GM18517 (cell line): ENCODE measurements at regions not wholly inside any gene's neighbourhood (a gene's known extent, or its start where the extent isn't known, plus 50 kb on each side); places are given as distances from the start of the nearest gene placed in this dataset.
"Not testable (repeated sequence)": the region's sequence is repeated elsewhere in the genome, so short reads cannot be mapped to it uniquely, and the experiment has no call there.

Source experiments
- ATAC-seq: cut with Tn5 transposase; IDR thresholded peaks from one replicate; pipeline ENCODE4 v1.9.1; 2021; ENCODE audit warnings: mild to moderate bottlenecking, moderate library complexity; ENCODE audit not compliant: unreplicated experiment

DNA sequence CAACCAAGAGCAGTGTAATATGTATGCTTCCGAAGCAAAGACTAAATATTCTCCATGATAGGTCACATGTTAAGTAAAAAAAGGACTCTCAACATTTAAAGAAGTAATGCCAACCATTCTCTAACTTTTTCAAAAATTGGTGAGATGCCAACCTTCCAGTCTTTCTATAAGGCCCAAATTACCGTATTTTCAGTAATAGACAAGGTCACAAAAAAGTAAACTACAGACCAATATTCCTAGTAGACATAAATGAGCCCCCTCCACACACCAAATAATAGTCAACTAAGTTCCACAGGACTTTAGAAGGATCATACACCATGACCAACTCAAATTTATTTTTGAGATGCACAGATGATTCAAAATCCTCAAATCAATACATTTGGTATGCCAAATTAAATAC, 867.4 kb downstream of the TMEM121 start:
- ATAC-seq = no peak

DNA sequence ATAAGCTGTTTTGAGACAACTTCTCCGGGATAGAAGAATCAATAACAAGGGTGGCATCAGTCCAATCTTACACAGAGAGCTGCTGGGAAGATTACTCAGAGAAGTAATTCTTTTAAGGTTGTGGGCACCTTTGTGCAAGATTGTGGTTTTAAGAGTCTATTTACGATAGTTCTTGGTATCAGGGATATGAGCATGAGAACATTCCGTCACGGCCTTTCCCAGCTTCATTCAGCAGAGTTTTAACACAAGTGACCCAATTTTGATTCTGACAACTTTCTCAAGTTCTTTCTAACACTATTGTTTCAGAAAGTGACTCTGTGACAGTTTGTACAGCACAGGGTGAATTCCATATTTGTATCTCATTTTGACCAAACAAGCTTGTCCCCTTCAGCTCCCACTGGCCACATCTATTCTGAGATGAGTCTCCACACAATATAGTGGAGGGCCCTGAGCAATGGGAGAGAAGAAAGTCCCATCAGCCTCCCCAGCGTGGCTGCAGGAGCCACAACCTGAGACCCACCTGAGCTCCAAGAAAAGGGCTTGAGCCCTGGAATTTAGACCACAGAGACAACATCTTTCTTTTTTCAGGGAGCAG, 869.2 kb downstream of the TMEM121 start:
- no peak for ATAC-seq

DNA sequence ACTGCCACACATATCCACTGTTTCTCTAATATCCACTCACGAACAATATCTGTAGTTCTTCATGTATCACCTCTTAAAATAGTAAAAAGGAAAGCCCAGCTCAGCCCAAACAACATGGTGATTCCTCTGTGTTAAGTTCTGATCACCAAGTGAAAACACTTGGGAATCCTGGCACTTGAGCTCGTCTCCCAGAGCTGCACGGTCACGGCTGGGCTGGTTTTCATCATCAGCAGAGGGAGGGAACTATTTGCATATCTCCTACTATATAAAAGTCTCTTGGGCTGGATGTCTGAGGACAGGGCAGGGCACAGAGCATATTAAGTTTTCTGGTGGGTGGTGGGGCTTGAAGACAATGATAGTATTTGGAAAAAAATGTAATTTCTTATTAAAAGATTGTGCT, 870.6 kb downstream of the TMEM121 start:
- no peak for ATAC-seq

DNA sequence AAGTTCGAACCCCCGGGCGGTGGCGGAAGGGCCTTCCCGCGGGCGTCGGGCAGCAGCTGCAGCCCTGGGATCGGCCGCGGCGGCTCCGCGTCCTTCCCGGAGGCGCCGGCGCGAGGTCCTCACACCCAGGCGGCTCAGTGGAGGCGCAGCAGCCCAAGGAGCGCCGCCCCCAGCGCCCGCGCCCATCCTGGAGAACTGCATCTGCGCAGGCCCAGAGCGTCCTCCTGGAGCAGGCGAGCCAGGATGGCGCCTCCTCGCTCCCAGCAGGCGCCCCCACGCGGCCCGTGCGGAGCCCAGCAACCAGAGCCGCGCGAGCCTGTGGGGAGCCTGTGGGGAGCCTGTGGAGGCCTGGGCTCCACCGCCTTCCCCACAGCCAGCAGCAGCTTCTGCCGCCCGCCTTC, 872.5 kb downstream of the TMEM121 start:
- not testable (repeated sequence) for ATAC-seq

DNA sequence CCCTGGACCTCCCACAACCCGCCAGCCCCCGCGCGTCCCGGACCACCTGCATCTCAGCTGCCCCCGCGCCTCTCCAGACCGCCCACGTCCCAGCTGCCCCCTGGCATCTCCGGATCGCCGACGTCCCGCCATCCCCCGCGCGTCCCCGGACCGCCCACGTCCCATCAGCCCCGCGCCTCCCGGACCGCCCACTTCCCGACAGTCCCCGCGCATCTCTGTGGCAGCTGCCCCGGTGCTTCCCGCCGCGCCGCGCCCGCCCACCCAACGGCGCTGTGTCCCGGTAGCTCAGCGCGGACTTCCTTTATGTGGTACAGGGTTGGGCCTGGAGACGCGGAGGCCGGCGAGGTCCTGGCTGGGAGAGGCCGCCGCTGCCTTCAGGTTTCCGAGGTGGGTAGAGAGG, 874.9 kb downstream of the TMEM121 start:
- not testable (repeated sequence) for ATAC-seq

DNA sequence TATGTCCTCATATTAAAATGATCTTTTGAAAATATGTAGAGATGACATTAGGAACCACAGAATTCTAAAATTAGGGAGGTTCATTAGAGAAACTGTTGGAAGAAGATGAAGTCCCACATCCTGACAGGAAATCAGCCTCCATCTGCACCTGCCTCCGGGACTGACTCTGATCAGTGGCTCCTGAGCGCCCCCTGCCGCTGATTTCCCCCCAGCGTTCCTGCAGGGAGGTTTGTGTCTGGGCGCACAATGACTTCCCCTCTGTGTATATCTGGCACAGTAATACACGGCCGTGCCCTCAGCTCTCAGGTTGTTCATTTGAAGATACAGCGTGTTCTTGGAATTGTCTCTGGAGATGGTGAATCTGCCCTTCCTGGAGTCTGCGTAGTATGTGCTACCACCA, 883.8 kb downstream of the TMEM121 start:
- not testable (repeated sequence) for ATAC-seq

DNA sequence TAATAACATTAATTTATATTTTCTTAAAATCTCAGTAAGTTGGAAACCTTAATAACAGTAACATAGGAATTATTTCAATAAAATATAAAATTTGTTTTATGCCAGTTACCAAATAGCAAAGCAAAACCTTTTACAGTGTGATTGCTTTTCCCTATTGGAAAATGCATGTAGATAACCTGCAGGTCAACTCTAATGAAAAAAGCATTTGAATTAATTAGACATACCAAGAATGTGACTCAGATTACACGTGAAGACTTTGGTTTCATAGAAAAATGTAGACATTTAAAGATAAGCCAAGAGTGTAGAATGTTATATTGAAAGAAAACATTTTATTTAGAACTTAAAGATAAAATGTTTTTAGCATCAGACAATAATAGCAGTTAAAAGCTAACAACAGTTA, 888.1 kb downstream of the TMEM121 start:
- ATAC-seq = no peak

DNA sequence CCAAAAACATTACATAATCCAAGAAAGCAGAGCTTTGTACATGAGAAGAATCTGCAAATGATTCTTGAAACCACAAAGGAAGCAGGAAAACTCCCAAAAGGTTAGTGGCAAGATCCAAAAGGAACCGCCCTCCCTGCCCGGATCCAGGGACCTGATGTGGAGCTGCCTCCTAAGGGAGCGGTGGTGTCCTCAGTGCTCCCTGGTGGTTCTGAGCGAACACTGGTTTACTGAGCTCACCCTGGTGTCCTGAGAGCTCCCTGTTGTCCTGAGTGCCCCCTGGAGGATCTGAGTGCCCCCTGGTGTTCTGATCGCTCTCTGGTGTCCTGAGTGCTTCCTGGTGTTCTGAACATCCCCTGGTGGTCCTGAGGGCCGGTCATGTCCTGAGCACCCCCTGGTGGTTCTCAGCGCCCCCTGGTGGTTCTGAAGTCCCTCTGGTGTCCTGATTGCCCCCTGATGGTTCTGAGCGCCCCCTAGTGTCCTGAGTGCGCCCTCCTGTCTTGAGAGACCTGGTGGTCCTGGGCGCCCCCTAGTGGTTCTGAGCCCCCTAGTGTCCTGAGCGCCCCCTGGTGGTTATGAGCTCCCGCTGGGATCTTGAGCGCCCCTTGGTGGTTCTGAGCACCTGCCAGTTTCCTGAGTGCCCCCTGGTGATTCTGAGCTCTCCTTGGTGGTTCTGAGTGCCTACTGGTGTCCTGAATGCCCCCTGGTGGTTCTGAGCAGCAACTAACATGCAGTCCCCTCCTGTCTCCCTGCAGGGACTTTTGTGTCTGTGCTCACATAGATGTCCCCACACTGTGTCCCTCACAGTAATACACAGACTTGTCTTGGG, 891.1 kb downstream of the TMEM121 start:
- ATAC-seq = peak; percentile 71

DNA sequence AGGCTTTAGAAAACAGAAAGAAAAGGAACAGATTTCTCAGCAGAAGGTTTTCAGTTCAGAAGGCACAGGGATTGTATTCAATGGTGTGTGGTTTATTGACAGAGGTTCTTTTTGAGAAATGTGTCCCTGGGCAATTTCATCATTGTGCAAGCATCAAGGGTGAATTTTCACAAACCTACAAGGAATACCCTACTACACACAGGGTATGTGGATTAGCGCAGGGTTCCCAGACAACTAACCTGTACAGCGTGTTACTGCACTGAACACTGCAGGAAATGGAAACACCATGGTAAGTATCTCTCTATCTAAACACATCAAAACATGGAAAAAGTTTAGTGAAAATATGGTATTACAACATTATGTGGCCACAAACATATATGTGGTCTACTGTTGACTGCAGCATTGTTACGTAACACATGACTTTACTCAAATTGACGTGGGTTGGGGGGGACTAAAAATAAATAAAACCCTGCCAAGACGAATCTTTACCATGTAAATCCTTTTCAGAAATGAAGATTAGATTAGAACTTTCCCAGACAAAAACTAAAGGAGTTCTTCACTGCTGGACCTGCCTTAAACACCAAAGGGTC, 893.1 kb downstream of the TMEM121 start:
- no peak for ATAC-seq

DNA sequence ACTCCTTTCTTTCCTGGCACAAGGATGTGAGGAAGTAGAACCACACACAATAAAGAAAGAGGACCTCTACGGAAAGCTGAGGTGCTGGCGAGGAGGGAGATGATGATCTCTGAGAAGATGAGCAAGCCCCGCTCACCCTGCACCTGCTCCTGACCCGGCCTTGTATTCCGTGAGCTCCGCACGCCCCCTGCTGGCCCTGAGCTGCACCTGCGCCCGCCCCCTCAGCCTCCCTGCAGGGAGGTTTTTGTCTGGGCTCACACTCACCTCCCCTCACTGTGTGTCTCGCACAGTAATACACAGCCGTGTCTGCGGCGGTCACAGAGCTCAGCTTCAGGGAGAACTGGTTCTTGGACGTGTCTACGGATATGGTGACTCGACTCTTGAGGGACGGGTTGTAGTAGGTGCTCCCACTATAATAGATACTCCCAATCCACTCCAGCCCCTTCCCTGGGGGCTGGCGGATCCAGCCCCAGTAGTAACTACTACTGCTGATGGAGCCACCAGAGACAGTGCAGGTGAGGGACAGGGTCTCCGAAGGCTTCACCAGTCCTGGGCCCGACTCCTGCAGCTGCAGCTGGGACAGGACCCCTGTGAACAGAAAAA, 895.1 kb downstream of the TMEM121 start:
- ATAC-seq = not testable (repeated sequence)

DNA sequence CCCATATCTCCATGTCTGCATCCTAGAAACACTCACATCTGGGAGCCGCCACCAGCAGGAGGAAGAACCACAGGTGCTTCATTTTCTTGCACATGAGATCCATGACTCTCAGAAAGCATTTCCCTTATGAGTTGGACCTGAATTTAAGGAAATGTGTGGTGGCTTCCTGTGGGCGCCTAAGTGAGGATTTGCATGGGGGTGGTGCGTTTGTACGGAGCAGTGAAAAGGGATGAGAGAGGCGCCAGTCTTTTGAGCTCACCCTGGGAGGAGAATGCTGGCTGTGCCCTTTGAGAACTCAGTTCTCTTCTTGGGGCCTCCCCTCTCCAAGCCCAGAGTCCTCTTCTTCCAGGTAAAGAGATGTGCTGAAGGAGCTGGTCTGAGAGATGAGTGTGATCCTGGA, 895.7 kb downstream of the TMEM121 start:
- no peak for ATAC-seq

DNA sequence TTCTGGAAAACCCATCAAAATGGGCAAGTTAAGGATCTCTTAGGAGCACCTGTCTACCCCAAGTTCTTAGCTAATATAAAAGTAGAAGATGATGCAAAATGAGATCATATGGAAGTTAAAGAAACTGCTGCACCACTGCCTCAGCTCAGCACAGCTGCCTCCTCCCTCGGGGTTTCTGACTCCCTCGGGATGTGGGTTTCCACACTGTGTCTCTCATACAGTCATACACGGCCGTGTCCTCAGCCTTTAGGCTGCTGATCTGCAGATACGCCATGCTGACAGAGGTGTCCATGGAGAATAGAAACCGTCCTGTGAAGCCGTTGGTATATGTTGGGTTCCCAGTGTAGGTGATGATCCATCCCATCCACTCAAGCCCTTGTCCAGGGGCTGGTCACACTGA, 898.8 kb downstream of the TMEM121 start:
- ATAC-seq = not testable (repeated sequence)

DNA sequence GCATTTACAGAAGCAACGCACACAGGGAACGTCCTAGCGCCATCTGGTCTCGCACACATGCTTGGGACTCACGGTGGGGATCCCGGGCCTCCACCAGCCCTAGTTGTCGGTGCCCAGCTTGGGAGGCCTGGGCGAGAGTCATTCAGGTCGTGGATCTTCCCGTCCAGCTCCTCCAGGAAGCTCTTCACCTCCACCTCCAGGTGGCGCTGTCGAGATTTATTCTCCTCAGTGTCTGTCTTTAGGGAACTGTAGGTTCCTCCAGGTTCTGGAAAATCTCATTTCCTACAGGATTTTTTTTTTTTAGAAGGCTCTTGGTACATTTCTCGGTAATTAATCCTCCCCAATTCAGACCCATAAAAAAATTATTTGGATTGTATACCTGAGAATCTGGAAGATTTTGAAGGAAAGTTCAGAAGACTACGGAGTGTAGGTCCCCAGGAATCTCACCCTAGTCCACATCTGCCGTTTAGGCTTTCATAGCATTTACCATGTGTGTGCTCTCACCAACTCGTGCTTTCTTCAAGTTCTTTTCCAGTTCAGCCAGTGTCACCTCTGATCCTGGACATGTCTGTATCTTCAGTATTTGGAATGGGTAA, 910.0 kb downstream of the TMEM121 start:
- ATAC-seq = no peak

DNA sequence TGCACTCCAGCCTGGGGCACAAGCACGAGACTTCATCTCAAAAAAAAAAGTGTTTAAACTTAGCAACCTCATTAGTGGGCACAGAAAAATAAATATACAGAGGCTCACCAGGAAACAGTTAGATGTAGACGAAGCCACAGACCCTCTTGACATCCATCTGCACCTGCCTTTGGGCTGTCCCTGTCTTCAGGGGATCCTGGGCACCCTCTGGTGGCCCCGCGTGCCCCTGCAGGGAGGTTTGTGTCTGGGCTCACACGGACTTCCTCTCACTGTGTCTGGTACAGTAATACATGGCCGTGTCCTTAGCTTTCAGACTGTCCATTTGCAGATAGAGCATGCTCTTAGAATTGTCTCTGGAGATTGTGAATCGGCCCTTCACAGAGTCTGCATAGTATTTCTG, 916.5 kb downstream of the TMEM121 start:
- no peak for ATAC-seq

DNA sequence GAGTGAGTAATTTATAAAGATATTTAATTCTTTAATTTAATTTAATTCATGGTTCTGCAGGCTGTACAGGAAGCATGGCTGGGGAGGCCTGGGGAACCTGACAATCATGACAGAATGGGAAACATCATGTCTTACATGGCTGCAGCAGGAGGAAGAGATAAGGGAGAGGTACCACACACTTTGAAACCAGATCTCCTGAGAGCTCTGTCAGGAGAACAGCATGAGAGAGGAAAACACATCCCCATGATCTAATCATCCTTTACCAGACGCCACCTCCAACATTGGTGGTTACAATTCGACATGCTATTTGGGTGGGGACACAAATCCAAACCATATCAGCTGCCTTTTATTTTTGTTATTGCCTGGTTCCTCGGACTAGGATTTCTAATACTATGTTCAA, 928.6 kb downstream of the TMEM121 start:
- ATAC-seq = no peak

DNA sequence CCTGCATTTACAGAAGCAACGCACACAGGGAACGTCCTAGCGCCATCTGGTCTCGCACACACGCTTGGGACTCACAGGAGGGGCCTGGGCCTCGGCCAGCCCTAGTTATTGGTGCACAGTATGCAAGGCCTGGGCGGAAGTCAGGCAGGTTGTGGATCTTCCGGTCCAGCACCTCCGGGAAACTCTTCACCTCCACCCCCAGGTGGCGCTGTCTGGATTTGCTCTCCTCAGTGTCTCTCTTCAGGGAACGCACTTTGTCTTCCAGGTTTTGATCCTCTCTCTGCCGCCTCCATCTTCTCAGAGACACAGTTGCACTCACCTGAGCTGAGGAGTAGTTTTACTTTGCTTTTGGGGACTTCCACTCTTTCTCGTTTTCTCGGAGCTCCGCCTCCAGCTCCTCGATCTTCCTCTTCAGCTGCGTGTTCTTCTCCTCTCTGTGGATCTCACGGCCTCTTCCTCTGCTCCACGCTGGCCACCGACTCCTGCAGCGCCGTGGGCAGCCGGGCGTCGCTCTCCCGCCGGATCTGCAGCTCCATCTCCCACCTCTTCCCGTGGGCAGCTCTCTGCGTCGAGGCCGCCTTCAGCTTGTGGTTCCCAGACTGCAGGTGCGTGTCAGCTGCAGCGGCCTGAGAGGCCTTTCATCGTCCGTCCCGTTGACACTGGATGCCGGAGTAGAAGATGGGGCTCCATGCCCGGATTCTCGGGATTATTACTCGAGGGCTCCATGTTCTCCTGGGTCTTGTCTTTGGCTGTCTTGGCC, 933.8 kb downstream of the TMEM121 start:
- no peak for ATAC-seq

DNA sequence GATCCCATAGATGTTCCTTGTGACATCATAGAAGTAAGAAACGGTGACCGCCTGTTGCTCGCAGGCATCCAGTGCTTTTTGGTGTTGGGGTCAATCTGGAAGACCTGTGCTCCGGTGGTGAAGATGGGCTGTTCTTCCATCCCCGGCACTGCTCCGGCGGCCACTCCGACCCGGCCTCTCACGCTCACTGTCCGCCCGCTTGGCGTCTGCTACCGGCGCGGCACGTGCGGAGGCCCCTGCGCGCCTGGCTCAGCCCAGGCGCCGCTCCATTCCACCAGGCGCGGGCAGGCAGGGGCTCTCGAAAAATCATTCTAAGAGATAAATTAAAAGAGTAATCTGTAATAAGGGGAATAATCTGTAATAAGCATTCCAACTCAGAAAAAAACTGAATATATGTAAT, 934.5 kb downstream of the TMEM121 start:
- ATAC-seq = no peak

DNA sequence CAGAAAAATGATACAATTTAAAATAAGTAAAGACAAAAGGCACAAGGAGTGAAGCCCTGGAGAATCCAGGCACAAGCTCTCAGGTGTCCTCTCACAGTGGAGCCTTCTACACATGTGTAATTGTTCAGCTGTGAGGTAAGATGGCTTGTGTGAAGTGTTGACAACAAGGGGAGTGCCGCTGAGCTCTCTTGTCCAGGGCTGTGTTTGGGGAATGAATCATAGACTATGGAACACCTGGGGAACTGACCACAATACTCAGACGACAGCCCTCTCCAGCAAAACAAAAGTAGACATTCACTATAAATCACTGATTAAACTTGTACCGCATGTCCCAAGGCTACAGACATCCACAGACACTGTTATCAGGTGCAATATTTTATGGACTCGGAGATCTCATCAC, 940.1 kb downstream of the TMEM121 start:
- not testable (repeated sequence) for ATAC-seq

DNA sequence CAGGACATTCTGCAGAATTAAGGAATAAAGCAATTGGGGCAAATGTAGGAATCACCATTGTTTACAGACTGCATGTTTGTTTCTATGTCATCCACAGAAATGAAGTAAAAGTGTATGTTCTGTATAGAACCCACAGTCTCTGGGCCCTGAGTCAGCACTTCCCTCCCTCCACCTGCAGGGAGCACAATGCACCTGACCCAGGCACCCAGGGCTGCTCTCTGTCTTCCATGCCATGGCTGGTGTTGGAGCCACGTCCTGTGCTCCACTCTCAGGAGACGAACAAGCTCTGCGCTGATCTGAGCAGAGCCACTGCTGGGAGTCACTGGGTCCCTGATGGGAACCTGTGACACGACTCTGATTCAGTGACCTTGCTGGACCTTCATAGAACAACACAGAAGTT, 942.5 kb downstream of the TMEM121 start:
- not testable (repeated sequence) for ATAC-seq

DNA sequence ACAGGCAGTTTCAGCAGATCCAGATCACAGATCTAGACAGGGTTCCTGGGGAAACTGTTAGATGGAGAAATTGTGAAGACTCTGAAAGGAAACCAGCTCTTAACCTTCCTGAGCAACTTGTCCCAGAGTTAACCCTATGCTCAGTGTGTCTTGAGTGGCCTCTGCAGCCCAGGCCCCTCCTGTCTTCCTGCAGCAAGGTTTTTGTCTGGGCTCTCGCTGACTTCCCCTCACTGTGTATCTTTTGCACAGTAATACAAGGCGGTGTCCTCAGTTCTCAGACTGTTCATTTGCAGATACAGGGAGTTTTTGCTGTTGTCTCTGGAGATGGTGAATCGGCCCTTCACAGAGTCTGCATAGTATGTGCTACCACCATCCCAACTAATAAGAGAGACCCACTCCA, 943.6 kb downstream of the TMEM121 start:
- ATAC-seq = not testable (repeated sequence)
